HEK293T (cell line): ENCODE measurements at regions not wholly inside any gene's neighbourhood (a gene's known extent, or its start where the extent isn't known, plus 50 kb on each side); places are given as distances from the start of the nearest gene placed in this dataset.
"Not testable (repeated sequence)": the region's sequence is repeated elsewhere in the genome, so short reads cannot be mapped to it uniquely, and the experiment has no call there.

Source experiments
- CTCF ChIA-PET: fragments of 350-600 bp; formaldehyde crosslinking; extraction: SDS; loops from one replicate; lab custom pipeline; 2021; ENCODE audit warnings: antibody characterized with exemption, inconsistent platforms; lab: Yijun Ruan, JAX
- POLR2A ChIA-PET: fragments of 350-600 bp; formaldehyde crosslinking; extraction: SDS; loops from one replicate; lab custom pipeline; 2020; ENCODE audit warnings: antibody characterized with exemption, inconsistent platforms; lab: Yijun Ruan, JAX
- DNase-seq: peaks from one replicate; pipeline ENCODE4 v3.0.0; 2012; ENCODE audit warnings: mixed read lengths; ENCODE audit errors: extremely low spot score
- ARNT ChIP-seq: fragments of 450-650 bp; IDR thresholded peaks from 2 replicates; pipeline ENCODE4 v1.6.1; 2017; ENCODE audit warnings: mild to moderate bottlenecking
- BHLHE40 ChIP-seq: fragments of 450-650 bp; IDR thresholded peaks from 2 replicates; pipeline ENCODE4 v1.6.1; 2016; ENCODE audit warnings: mild to moderate bottlenecking, moderate library complexity, borderline replicate concordance
- CTBP1 ChIP-seq: fragments of 450-650 bp; IDR thresholded peaks from 2 replicates; pipeline ENCODE4 v1.6.1; 2016; ENCODE audit warnings: borderline replicate concordance
- ELF4 ChIP-seq: fragments of 450-650 bp; IDR thresholded peaks from 2 replicates; pipeline ENCODE4 v1.6.1; 2017; ENCODE audit warnings: antibody characterized with exemption
- FOXA1 ChIP-seq: fragments of 450-650 bp; IDR thresholded peaks from 2 replicates; pipeline ENCODE4 v1.6.1; 2016; ENCODE audit warnings: mild to moderate bottlenecking
- FOXK2 ChIP-seq: fragments of 450-650 bp; IDR thresholded peaks from 2 replicates; pipeline ENCODE4 v1.6.1; 2016; ENCODE audit warnings: mild to moderate bottlenecking
- FOXM1 ChIP-seq: fragments of 450-650 bp; IDR thresholded peaks from 2 replicates; pipeline ENCODE4 v1.6.1; 2017; ENCODE audit warnings: mild to moderate bottlenecking, borderline replicate concordance
- HDGF ChIP-seq: fragments of 450-650 bp; IDR thresholded peaks from 2 replicates; pipeline ENCODE4 v1.6.1; 2017; ENCODE audit warnings: antibody characterized with exemption, borderline replicate concordance
- L3MBTL2 ChIP-seq: fragments of 450-650 bp; conservative IDR thresholded peaks from 2 replicates; pipeline ENCODE4 v1.6.1; 2016; ENCODE audit warnings: mild to moderate bottlenecking
- LEF1 ChIP-seq: fragments of 450-650 bp; IDR thresholded peaks from 2 replicates; pipeline ENCODE4 v1.6.1; 2017; ENCODE audit warnings: mild to moderate bottlenecking, borderline replicate concordance
- NFRKB ChIP-seq: fragments of 450-650 bp; IDR thresholded peaks from 2 replicates; pipeline ENCODE4 v1.6.1; 2016; ENCODE audit warnings: mild to moderate bottlenecking, moderate library complexity
- SP1 ChIP-seq: fragments of 450-650 bp; IDR thresholded peaks from 2 replicates; pipeline ENCODE4 v1.6.1; 2017
- SUZ12 ChIP-seq: fragments of 450-650 bp; IDR thresholded peaks from 2 replicates; pipeline ENCODE4 v1.6.1; 2016; ENCODE audit warnings: mild to moderate bottlenecking
- TARDBP ChIP-seq: fragments of 450-650 bp; IDR thresholded peaks from 2 replicates; pipeline ENCODE4 v1.6.1; 2016
- ZNF384 ChIP-seq: fragments of 450-650 bp; IDR thresholded peaks from 2 replicates; pipeline ENCODE4 v1.6.1; 2016
- TF ChIP-seq, protein P1 (sequence below): fragments of 450-650 bp; IDR thresholded peaks from 2 replicates; pipeline ENCODE4 v1.6.1; 2016

DNA sequence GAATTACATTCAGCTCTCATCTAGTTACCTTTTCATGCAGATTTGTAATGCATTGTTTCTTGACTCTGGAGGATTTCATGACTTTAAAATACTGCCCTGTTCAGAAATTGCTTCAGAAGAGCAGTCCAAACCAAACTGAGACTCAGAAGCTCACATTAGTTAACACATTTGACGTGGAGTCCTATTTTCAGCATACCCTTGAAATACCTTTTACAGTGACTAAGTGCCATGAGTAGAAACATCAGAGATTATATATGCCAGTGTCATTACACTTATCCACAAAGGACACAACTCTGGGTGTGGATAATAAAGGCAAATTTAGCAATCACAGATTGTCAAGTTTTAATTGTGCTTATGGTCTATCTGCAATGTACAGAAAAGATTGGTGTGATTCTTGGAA, 459.6 kb downstream of the FRK start:
- CTCF ChIA-PET: no interaction called here
- TF ChIP-seq FOXK2 (no peak), NFRKB (no peak), SUZ12 (no peak), ZNF384 (no peak), CTBP1 (no peak), ELF4 (no peak), LEF1 (no peak), HDGF (no peak), FOXA1 (no peak), ARNT (no peak), BHLHE40 (no peak), SP1 (no peak), TARDBP (no peak), L3MBTL2 (no peak), FOXM1 (no peak)
- TF ChIP-seq, protein P1, sequence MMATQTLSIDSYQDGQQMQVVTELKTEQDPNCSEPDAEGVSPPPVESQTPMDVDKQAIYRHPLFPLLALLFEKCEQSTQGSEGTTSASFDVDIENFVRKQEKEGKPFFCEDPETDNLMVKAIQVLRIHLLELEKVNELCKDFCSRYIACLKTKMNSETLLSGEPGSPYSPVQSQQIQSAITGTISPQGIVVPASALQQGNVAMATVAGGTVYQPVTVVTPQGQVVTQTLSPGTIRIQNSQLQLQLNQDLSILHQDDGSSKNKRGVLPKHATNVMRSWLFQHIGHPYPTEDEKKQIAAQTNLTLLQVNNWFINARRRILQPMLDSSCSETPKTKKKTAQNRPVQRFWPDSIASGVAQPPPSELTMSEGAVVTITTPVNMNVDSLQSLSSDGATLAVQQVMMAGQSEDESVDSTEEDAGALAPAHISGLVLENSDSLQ: no peak
- POLR2A ChIA-PET: no interaction called here
- DNase-seq: no peak

DNA sequence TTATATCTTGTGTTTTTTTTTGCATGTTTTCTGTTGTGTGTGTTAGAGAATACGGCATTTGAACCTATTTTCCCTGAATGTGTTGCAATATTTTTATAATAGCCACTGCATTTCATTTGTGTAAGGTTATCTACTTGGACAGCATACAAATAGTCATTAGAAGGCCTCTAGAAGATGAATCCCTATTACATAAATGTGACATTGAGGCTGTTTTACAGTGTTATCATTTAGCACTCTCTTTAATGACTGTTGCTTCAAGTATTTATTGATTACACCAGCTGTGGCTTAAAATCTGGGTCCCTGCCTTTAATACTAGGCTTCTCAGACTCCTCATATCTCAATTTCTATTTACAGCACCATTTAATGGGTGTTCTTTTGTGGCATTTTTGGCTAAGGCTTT, 465.8 kb downstream of the FRK start:
- DNase-seq: no peak

DNA sequence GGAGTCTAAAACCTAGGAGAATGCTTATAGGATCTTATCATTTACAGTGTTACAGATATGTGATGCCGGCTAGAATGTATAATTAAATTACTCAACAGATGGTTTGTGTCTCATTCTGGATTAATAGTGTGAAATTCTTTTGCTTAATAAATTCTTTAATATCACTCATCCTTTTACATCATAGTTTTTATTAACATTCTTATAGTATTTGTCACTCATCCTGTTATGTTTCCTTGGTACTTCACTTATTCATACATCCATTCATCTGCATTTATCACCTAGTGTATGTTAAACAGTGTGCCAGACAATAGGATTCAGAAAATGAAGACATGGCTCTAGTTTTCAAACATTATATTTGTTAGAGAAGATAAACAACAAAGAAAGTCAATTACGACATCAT, 468.7 kb downstream of the FRK start:
- CTCF ChIA-PET: no interaction called here
- TF ChIP-seq ARNT (no peak), SP1 (no peak), FOXM1 (no peak), TARDBP (no peak), ZNF384 (no peak), LEF1 (no peak), L3MBTL2 (no peak), ELF4 (no peak), BHLHE40 (no peak), FOXA1 (no peak), CTBP1 (no peak), FOXK2 (no peak), NFRKB (no peak), HDGF (no peak), SUZ12 (no peak)
- TF ChIP-seq, protein P1: no peak
- no peak for DNase-seq
- POLR2A ChIA-PET: no interaction called here

More for the DNA sequence above, 465.8 kb downstream of the FRK start:
- no peak for TF ChIP-seq TARDBP
- CTCF ChIA-PET: no interaction called here
- POLR2A ChIA-PET: no interaction called here

DNA sequence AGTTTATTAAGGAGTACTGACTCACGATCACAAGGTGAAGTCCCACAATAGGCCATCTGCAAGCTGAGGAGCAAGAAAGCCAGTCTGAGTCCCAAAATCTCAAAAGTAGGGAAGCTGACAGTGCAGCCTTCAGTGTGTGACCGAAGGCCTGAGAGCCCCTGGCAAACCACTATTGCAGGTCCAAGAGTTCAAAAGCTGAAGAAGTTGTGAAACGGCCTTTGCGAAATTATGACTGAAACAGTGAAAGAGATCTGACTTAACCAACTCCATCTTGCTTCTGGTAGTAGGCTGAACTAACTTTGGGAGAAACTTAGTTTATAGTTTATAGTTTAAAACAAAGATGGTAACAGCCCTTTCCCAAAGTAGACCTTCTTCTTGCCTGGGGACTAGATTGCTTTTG, 471.6 kb downstream of the FRK start:
- CTCF ChIA-PET, DNase-seq: not testable (repeated sequence)

DNA sequence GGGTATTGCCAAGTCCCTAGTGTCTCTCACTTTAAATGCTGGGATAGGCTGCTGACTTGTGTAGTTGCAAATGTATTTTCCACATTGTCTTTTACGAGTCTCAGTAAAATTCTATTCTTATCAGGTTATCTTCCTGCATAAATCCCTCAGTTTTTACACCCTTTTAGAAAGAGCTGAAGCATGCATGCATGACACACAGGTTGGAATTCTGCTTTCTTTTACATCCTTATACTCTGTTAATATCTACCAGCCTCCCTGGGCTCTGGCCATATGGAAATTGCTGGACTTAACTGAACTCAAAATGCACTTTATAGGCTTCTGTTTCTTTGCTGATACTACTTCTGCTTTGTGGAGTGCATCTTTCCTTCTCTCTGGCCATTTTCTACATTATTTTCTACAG, 477.4 kb downstream of the FRK start:
- DNase-seq: no peak
- ChIA-PET POLR2A (no interaction called here), CTCF (no interaction called here)
- no peak for TF ChIP-seq CTBP1
- no peak for TF ChIP-seq ZNF384
- TF ChIP-seq TARDBP: no peak
- TF ChIP-seq BHLHE40: no peak
- TF ChIP-seq HDGF: no peak
- TF ChIP-seq ARNT: no peak
- TF ChIP-seq, protein P1: no peak
- TF ChIP-seq FOXA1: no peak
- no peak for TF ChIP-seq NFRKB
- TF ChIP-seq ELF4: no peak
- TF ChIP-seq L3MBTL2: no peak

More for the DNA sequence above, 471.6 kb downstream of the FRK start:
- POLR2A ChIA-PET: not testable (repeated sequence)

DNA sequence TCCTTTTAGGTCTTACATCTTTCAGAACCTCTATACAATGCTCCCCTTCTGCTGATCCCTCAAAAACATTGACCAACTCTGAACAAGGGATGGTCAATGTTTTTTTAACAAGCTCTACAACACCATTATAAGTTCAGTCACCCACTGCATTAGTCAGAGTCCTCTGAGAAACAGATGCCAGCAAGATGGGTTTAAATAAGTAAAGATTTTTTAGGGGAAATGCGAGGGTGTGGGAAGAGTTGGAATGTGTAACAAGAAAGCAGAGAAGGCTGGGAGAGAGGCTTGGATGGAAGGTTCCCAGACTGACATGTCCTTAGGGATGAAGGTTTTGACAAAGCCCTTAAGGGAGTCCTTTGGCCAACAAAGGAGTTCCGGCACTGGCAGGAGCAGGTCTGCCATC, 478.3 kb downstream of the FRK start:
- DNase-seq: no peak
- TF ChIP-seq, protein P1: no peak
- TF ChIP-seq SP1 (no peak), FOXM1 (no peak), CTBP1 (no peak), BHLHE40 (no peak), SUZ12 (no peak), TARDBP (no peak), NFRKB (no peak), ZNF384 (no peak), L3MBTL2 (no peak), ELF4 (no peak), FOXK2 (no peak), ARNT (no peak), HDGF (no peak), LEF1 (no peak), FOXA1 (no peak)
- CTCF ChIA-PET: no interaction called here
- POLR2A ChIA-PET: no interaction called here

DNA sequence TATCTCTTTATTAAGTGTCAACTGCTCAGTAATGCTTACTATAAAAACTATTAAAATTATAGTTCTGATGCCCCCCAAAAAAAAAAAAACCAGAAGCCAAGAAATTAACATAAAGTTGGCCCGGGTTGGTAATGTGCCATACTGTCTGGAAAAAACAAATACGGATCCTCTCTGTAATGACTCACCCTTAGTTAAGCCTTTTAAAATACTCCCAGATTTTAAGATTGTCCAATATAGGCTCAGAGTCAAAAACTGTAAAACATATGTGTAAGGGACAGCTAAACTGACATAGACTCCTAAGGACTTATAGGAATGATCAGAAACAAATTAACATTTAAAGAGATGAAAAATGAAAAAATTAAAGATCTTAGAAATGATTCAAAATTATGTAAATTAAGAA, 481.1 kb downstream of the FRK start:
- CTCF ChIA-PET, DNase-seq, POLR2A ChIA-PET: not testable (repeated sequence)
